ENCODE measurements at regions not wholly inside any gene's neighbourhood (a gene's known extent, or its start where the extent isn't known, plus 50 kb on each side); places are given as distances from the start of the nearest gene placed in this dataset.

- CTCF ChIA-PET: no interaction called here
- no peak for DNase-seq (ENCODE audit: low read depth, low spot score)
- POLR2A ChIA-PET: no interaction called here
- H3K4me3 ChIP-seq (ENCODE audit: low read depth, low read length): no peak overlapping the region
- no peak for TF ChIP-seq CTCF (IDR thresholded peaks at IDR 0.05; ENCODE audit: insufficient read depth, low read length, missing control alignments)
These were observed 536.7 kb upstream of the MMS22L start for GRCh38 chr6:97819710-97820109.

GRCh38 chr6:97820400-97820799 lies 537.4 kb upstream of the MMS22L start:
- POLR2A ChIA-PET: no interaction called here
- CTCF ChIA-PET: no interaction called here
- no peak for DNase-seq (ENCODE audit: low read depth, low spot score)
- no peak for TF ChIP-seq CTCF (IDR thresholded peaks at IDR 0.05; ENCODE audit: insufficient read depth, low read length, missing control alignments)
- no peak overlapping the region for H3K4me3 ChIP-seq (ENCODE audit: low read depth, low read length)

DNA sequence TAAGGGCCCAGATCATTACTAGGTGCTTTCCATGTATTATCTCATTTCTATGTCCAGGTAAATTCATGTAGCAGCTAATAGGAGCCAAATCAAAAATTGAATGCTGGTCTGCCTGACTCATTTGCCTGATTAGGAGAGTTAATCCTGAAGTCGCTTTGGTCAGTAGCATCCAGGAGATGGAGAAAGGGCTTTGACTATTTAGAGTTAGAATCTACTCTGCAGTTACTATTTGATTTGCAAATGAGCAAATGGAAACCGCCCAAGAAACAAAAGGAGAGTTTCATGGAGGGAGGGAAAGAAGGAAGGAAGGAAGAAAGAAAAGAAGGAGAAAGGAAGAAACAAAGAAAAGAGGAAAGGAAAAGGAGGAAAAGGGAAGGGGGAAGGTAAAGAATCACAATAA lies 539.6 kb upstream of the MMS22L start:
- TF ChIP-seq CTCF (IDR thresholded peaks at IDR 0.05; ENCODE audit: insufficient read depth, low read length, missing control alignments): no peak
- DNase-seq (ENCODE audit: low read depth, low spot score): no peak
- H3K4me3 ChIP-seq (ENCODE audit: low read depth, low read length): no peak overlapping the region
- ChIA-PET CTCF (no interaction called here), POLR2A (no interaction called here)

- H3K4me3 ChIP-seq (ENCODE audit: low read depth, low read length): no peak overlapping the region
- peak; percentile 5 for DNase-seq (ENCODE audit: low read depth, low spot score)
- ChIA-PET POLR2A (no interaction called here), CTCF (no interaction called here)
- no peak for TF ChIP-seq CTCF (IDR thresholded peaks at IDR 0.05; ENCODE audit: insufficient read depth, low read length, missing control alignments)
These were observed 558.7 kb upstream of the MMS22L start for GRCh38 chr6:97841763-97842162.

GRCh38 chr6:97842521-97842920 lies 559.5 kb upstream of the MMS22L start:
- CTCF ChIA-PET: no interaction called here
- TF ChIP-seq CTCF (IDR thresholded peaks at IDR 0.05; ENCODE audit: insufficient read depth, low read length, missing control alignments): no peak
- no peak overlapping the region for H3K4me3 ChIP-seq (ENCODE audit: low read depth, low read length)
- DNase-seq (ENCODE audit: low read depth, low spot score): no peak
- POLR2A ChIA-PET: no interaction called here

DNA sequence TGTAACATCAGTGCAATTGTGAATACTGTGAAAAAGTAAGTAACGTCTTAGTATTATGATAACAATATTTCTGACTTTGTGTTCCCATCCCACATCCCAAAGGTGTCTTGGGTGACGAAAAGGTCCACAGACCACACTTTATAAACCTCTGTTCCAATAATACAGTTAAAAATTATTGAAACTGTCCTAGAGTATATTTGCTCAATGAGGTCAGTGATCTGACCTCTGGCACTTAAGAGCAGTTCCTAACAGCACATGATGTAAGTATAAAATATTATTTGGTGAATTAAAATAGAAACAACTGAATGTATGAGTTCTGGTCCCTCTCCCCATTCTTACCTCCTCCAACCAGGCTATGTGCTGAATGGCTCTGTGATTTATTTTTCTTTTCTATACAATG lies 566.4 kb upstream of the MMS22L start:
- ChIA-PET POLR2A (no interaction called here), CTCF (no interaction called here)
- TF ChIP-seq CTCF (IDR thresholded peaks at IDR 0.05; ENCODE audit: insufficient read depth, low read length, missing control alignments): no peak
- H3K4me3 ChIP-seq (ENCODE audit: low read depth, low read length): no peak overlapping the region
- DNase-seq (ENCODE audit: low read depth, low spot score): no peak
